Peyer's patch (tissue), 4 donors: ENCODE measurements at regions not wholly inside any gene's neighbourhood (a gene's known extent, or its start where the extent isn't known, plus 50 kb on each side); places are given as distances from the start of the nearest gene placed in this dataset.

Experiments
- DNase-seq, 3 donors: peaks; one replicate each; pipeline ENCODE4 v3.0.0-alpha.2; 2017 to 2019
- H3K27ac ChIP-seq, 4 donors: fragments of 200-600 bp; sonication (generic); one replicate each; pipeline ENCODE4 v1.5.1; 2016 to 2019
- H3K27me3 ChIP-seq, 2 donors: fragments of 200-600 bp; sonication (generic); one replicate each; pipeline ENCODE4 v1.5.1; 2019
- H3K36me3 ChIP-seq, 3 donors: fragments of 200-600 bp; sonication (generic); one replicate each; pipeline ENCODE4 v1.5.1; 2016 to 2019
- H3K4me1 ChIP-seq, 4 donors: fragments of 200-600 bp; sonication (generic); one replicate each; pipeline ENCODE4 v1.5.1; 2016 to 2019
- H3K4me3 ChIP-seq, 4 donors: fragments of 200-600 bp; sonication (generic); 1 replicate in 3 of 4; 2 replicates in 1 of 4; pipeline ENCODE4 v1.5.1; 2016 to 2019; ENCODE audit warnings: mild to moderate bottlenecking in 1 of 4
- H3K9me3 ChIP-seq, 4 donors: fragments of 200-600 bp; sonication (generic); one replicate each; pipeline ENCODE4 v1.5.1; 2016 to 2019; ENCODE audit warnings: mild to moderate bottlenecking in 1 of 4
- CTCF ChIP-seq, 6 experiments: fragments of 450-650 bp in 4 of 6; fragments of 200-600 bp in 2 of 6; sonication (generic) in 1 of 6; IDR thresholded peaks; one replicate each; pipeline ENCODE4 v1.5.1; 2017 to 2019; ENCODE audit warnings: antibody characterized with exemption in 6 of 6, mild to moderate bottlenecking in 3 of 6, moderate library complexity in 1 of 6
- POLR2A ChIP-seq, 2 donors: fragments of 450-650 bp; IDR thresholded peaks; one replicate each; pipeline ENCODE4 v1.5.1; 2017; ENCODE audit warnings: antibody characterized with exemption in 2 of 2, mild to moderate bottlenecking in 2 of 2, moderate library complexity in 2 of 2

GRCh38 chr13:84834201-84834600 is 951.9 kb upstream of the SLITRK1 start:
- no peak overlapping the region for H3K4me3 ChIP-seq
- no peak overlapping the region for H3K27ac ChIP-seq
- no peaks in the 10 kb centered on the region for H3K4me1 ChIP-seq
- no peak for TF ChIP-seq POLR2A (IDR thresholded peaks at IDR 0.05)
- H3K27me3 ChIP-seq = no peaks in the 10 kb centered on the region
- H3K36me3 ChIP-seq = no peaks in the 10 kb centered on the region
- H3K9me3 ChIP-seq = no peaks in the 10 kb centered on the region
- no peak for DNase-seq

- H3K27ac ChIP-seq = no peak overlapping the region
- no peaks in the 10 kb centered on the region for H3K36me3 ChIP-seq
- no peak overlapping the region for H3K4me3 ChIP-seq
- H3K4me1 ChIP-seq = no peaks in the 10 kb centered on the region
- no peak for DNase-seq
- no peak for TF ChIP-seq CTCF (IDR thresholded peaks at IDR 0.05)
- TF ChIP-seq POLR2A (IDR thresholded peaks at IDR 0.05) = no peak
- no peaks in the 10 kb centered on the region for H3K9me3 ChIP-seq
- H3K27me3 ChIP-seq = no peaks in the 10 kb centered on the region
Observed at GRCh38 chr13:84831666-84832657, 949.7 kb upstream of the SLITRK1 start.

- no peaks in the 10 kb centered on the region for H3K27me3 ChIP-seq
- no peak overlapping the region for H3K27ac ChIP-seq
- H3K4me3 ChIP-seq = no peak overlapping the region
- TF ChIP-seq POLR2A (IDR thresholded peaks at IDR 0.05) (no peak), CTCF (IDR thresholded peaks at IDR 0.05) (no peak)
- DNase-seq = no peak
- peaks cover 0 to 2% (median 0%) of the 10 kb centered on the region in 4 donors for H3K9me3 ChIP-seq
- H3K4me1 ChIP-seq = no peaks in the 10 kb centered on the region
- H3K36me3 ChIP-seq = no peaks in the 10 kb centered on the region
Observed at GRCh38 chr13:84823528-84823927, 941.3 kb upstream of the SLITRK1 start.

DNA sequence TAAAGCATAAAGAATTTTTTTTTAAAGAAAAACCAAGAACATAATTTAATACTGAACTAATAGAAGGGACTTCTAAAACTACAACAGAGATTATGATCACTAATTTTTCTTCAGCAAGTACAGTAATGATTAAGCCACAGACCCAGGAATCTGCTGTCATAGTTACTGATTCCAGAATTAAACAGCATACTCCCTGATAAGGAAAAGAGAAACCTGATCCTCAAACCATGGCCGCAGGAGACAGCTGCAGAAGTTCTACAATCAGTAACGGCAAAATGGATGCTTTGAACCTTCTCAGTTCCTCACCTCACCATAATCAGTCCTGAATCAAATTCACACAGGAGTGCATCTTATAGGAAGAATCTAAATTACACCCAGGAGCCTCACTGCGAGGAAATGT is 939.0 kb upstream of the SLITRK1 start:
- Histone ChIP-seq H3K4me3 (no peak overlapping the region), H3K4me1 (no peaks in the 10 kb centered on the region), H3K27me3 (no peaks in the 10 kb centered on the region), H3K9me3 (no peaks in the 10 kb centered on the region), H3K27ac (no peak overlapping the region), H3K36me3 (no peaks in the 10 kb centered on the region)
- TF ChIP-seq POLR2A (IDR thresholded peaks at IDR 0.05) = no peak
- TF ChIP-seq CTCF (IDR thresholded peaks at IDR 0.05) = no peak
- no peak for DNase-seq

- TF ChIP-seq CTCF (IDR thresholded peaks at IDR 0.05) (no peak), POLR2A (IDR thresholded peaks at IDR 0.05) (no peak)
- H3K36me3 ChIP-seq = no peaks in the 10 kb centered on the region
- H3K27ac ChIP-seq = no peak overlapping the region
- no peak for DNase-seq
- no peaks in the 10 kb centered on the region for H3K9me3 ChIP-seq
- no peaks in the 10 kb centered on the region for H3K27me3 ChIP-seq
- H3K4me1 ChIP-seq = no peaks in the 10 kb centered on the region
- no peak overlapping the region for H3K4me3 ChIP-seq
Observed at GRCh38 chr13:84816567-84817105, 934.4 kb upstream of the SLITRK1 start.

- TF ChIP-seq CTCF (IDR thresholded peaks at IDR 0.05) (no peak), POLR2A (IDR thresholded peaks at IDR 0.05) (no peak)
- no peak for DNase-seq
- H3K27me3 ChIP-seq = no peaks in the 10 kb centered on the region
- no peaks in the 10 kb centered on the region for H3K4me1 ChIP-seq
- no peak overlapping the region for H3K4me3 ChIP-seq
- H3K36me3 ChIP-seq = no peaks in the 10 kb centered on the region
- H3K27ac ChIP-seq = no peak overlapping the region
- no peaks in the 10 kb centered on the region for H3K9me3 ChIP-seq
Observed at GRCh38 chr13:84812789-84813188, 930.5 kb upstream of the SLITRK1 start.
